Natural killer cell (primary cell): ENCODE measurements at regions not wholly inside any gene's neighbourhood (a gene's known extent, or its start where the extent isn't known, plus 50 kb on each side); places are given as distances from the start of the nearest gene placed in this dataset.

Experiments
- ATAC-seq, 3 donors: fragments of 150-1000 bp in 2 of 3; fragments of 200-7000 bp in 1 of 3; cut with Tn5 transposase; 1 replicate in 1 of 3; 2 replicates in 2 of 3; pipeline ENCODE4 v1.10.0; 2021; ENCODE audit warnings: mild to moderate bottlenecking in 2 of 3, moderate library complexity in 2 of 3
- DNase-seq, 2 donors: peaks; one replicate each; pipeline versions ENCODE4 v3.0.0 to v3.0.0-alpha.2; 2013 to 2021; ENCODE audit warnings: mixed read lengths in 1 of 2
- H3K27ac ChIP-seq: one replicate; pipeline ENCODE4 v1.5.1; 2013; ENCODE audit warnings: mild to moderate bottlenecking, low read length
- H3K27me3 ChIP-seq: one replicate; pipeline ENCODE4 v1.6.1; 2013; ENCODE audit warnings: low read length; ENCODE audit not compliant: control insufficient read depth, insufficient read depth
- H3K36me3 ChIP-seq: one replicate; pipeline ENCODE4 v1.6.1; 2013; ENCODE audit warnings: low read length; ENCODE audit not compliant: control insufficient read depth, insufficient read depth
- H3K4me1 ChIP-seq: one replicate; pipeline ENCODE4 v1.6.1; 2013; ENCODE audit warnings: low read length; ENCODE audit not compliant: control insufficient read depth, insufficient read depth
- H3K4me3 ChIP-seq: one replicate; pipeline ENCODE4 v1.5.1; 2013; ENCODE audit warnings: low read length
- H3K9me3 ChIP-seq: one replicate; pipeline ENCODE4 v1.6.1; 2013; ENCODE audit warnings: low read length; ENCODE audit not compliant: control insufficient read depth, insufficient read depth
- H3K27ac Mint-ChIP-seq, 2 donors: one replicate each; pipeline ENCODE4 v1.8.0; 2022; ENCODE audit warnings: mild to moderate bottlenecking in 2 of 2, mixed read lengths in 2 of 2, moderate library complexity in 1 of 2
- H3K27me3 Mint-ChIP-seq, 2 donors: one replicate each; pipeline ENCODE4 v1.8.0; 2022; ENCODE audit warnings: low read depth in 2 of 2, mixed read lengths in 2 of 2
- H3K36me3 Mint-ChIP-seq: one replicate; pipeline ENCODE4 v1.8.0; 2022; ENCODE audit warnings: mixed read lengths
- H3K4me1 Mint-ChIP-seq, 2 donors: one replicate each; pipeline ENCODE4 v1.8.0; 2022; ENCODE audit warnings: mixed read lengths in 2 of 2
- H3K4me3 Mint-ChIP-seq: one replicate; pipeline ENCODE4 v1.8.0; 2022; ENCODE audit warnings: mild to moderate bottlenecking, moderate library complexity, mixed read lengths
- H3K9me3 Mint-ChIP-seq, 2 donors: one replicate each; pipeline ENCODE4 v1.8.0; 2022; ENCODE audit warnings: mixed read lengths in 2 of 2
- CTCF ChIP-seq: fragments of 200-600 bp; IDR thresholded peaks from one replicate; pipeline ENCODE4 v1.8.0; 2022; ENCODE audit warnings: antibody characterized with exemption
- WGBS: methylation state at CpG from one replicate; pipeline ENCODE4 v1.1.7; 2013; ENCODE audit warnings: missing lambda C conversion rate; ENCODE audit not compliant: insufficient coverage; 5-methylcytosine and 5-hydroxymethylcytosine counted together
- intact Hi-C: fragments of 100-400 bp; cut with micrococcal nuclease; formaldehyde crosslinking; loops from one replicate; pipeline ENCODE4 v1.14.2; 2022

DNA sequence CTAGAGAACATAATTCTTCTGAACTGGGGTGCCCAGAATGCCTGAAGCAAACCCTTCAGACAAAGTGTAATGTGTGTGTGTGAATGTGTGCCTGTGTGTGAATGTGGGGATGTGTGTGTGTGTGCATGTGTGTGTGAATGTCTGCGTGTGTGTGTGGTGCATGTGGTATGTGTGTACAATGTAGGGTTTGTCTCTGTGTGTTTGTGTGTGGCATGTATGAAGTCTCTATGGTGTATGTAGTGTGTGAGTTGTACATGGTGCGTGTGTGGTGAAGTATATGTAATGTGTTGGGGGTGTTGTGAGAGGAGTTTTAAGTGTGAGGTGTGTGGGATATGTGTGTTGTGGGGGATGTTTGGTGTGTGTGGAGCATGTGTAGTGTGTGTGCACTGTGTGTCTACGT, 129.3 kb upstream of the SOX11 start:
- Mint-ChIP-seq H3K27me3 (no peaks in the 10 kb centered on the region), H3K27ac (no peak overlapping the region), H3K36me3 (no peaks in the 10 kb centered on the region), H3K4me3 (no peak overlapping the region), H3K9me3 (peaks cover 4 to 10% of the 10 kb centered on the region in 2 donors), H3K4me1 (no peaks in the 10 kb centered on the region)
- H3K36me3 ChIP-seq: no peaks in the 10 kb centered on the region
- H3K4me3 ChIP-seq: no peak overlapping the region
- intact Hi-C loops: no loop called here
- WGBS: 87% methylated on average over 3 of the region's 3 CpGs
- no peak for TF ChIP-seq CTCF
- ATAC-seq (no peak), DNase-seq (no peak)
- no peak overlapping the region for H3K27ac ChIP-seq
- H3K27me3 ChIP-seq: no peaks in the 10 kb centered on the region
- no peaks in the 10 kb centered on the region for H3K4me1 ChIP-seq
- H3K9me3 ChIP-seq: no peaks in the 10 kb centered on the region

- no peaks in the 10 kb centered on the region for H3K4me1 ChIP-seq
- intact Hi-C loops: no loop called here
- no peaks in the 10 kb centered on the region for H3K27me3 Mint-ChIP-seq
- WGBS: 84% methylated on average over 12 of the region's 12 CpGs
- H3K27me3 ChIP-seq: no peaks in the 10 kb centered on the region
- no peak for TF ChIP-seq CTCF
- no peak overlapping the region for H3K4me3 Mint-ChIP-seq
- H3K36me3 ChIP-seq: no peaks in the 10 kb centered on the region
- H3K9me3 Mint-ChIP-seq: peaks cover 4 to 10% of the 10 kb centered on the region in 2 donors
- no peak for ATAC-seq
- no peaks in the 10 kb centered on the region for H3K9me3 ChIP-seq
- DNase-seq: no peak
- no peak overlapping the region for H3K27ac Mint-ChIP-seq
- no peaks in the 10 kb centered on the region for H3K4me1 Mint-ChIP-seq
- no peak overlapping the region for H3K27ac ChIP-seq
- H3K36me3 Mint-ChIP-seq: no peaks in the 10 kb centered on the region
- H3K4me3 ChIP-seq: no peak overlapping the region
Measured at GRCh38 chr2:5563411-5563810, 128.8 kb upstream of the SOX11 start.

DNA sequence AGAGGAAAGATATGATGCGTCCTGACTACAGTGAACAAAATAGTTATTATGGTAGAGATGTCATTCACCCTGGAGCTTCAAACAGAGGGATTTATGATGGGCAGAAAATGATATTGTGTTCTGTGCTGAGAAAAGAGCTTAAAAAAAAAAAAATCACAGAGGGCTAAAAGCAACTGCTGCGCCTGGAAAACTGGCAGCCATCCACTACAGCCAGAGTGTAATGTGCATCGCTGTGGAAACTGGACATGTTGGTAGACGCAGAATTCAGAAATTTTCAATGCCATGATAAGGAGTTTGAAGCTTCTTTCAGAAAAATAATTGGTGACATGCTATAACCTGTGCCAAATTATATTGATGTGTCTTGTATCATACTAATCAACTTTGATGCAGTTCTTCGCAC, 122.9 kb upstream of the SOX11 start:
- ATAC-seq: no peak

More for the DNA sequence above, 122.9 kb upstream of the SOX11 start:
- Histone ChIP-seq H3K4me1 (no peaks in the 10 kb centered on the region), H3K4me3 (no peak overlapping the region), H3K36me3 (no peaks in the 10 kb centered on the region), H3K9me3 (no peaks in the 10 kb centered on the region), H3K27me3 (no peaks in the 10 kb centered on the region), H3K27ac (no peak overlapping the region)
- Mint-ChIP-seq H3K9me3 (peaks cover 6 to 7% of the 10 kb centered on the region in 2 donors), H3K36me3 (no peaks in the 10 kb centered on the region), H3K4me1 (no peaks in the 10 kb centered on the region), H3K27ac (no peak overlapping the region), H3K4me3 (no peak overlapping the region), H3K27me3 (no peaks in the 10 kb centered on the region)
- WGBS: 89% methylated on average over 5 of the region's 5 CpGs
- no peak for TF ChIP-seq CTCF
- intact Hi-C loops: no loop called here
- DNase-seq: no peak
